ENCODE measurements at regions not wholly inside any gene's neighbourhood (a gene's known extent, or its start where the extent isn't known, plus 50 kb on each side); places are given as distances from the start of the nearest gene placed in this dataset.
"Not testable (repeated sequence)": the region's sequence is repeated elsewhere in the genome, so short reads cannot be mapped to it uniquely, and the experiment has no call there.

DNA sequence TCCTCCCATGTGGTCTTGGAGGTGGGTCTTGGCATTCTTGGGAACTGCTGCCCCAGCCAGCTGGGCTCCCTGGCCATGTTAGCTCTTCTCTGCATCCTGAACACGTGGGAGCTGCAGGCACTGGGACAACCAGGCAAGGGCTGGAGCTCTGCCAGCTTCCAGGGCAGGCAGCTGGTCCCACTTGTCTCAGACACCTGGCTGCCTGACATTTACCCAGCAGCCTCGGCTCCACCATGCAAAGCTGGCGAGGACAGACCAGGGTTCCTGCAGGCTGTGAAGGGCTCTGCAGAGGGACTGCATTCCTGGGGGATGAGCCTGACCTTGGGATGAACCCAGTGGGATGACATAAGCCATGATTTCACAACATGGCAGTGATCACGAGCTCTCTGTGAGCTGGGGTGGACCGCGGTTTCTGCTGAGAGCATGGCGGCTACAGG lies 99.0 kb upstream of the TSHZ3 start:
- DNase-seq = no peak

GRCh38 chr19:31449379-31449778 lies 100.1 kb upstream of the TSHZ3 start:
- DNase-seq = no peak

DNA sequence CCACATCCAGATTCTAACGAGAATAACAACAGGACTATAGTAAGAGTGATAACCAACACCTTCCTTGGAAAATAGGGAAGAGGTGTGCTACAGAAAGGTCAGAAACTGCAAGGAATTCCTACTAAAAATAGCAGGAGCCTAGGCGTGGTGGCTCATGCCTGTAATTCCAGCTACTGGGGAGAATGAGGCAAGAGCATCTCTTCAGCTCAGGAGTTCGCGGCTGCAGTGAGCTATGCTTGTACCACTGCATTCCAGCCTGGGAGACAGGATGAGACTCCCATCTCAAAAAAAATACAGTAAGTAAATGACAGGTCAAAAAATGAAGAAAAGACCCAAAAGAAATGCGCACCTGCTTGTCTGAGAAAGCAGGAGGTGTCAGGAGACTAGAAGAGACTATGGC lies 101.5 kb upstream of the TSHZ3 start:
- DNase-seq = no peak

DNA sequence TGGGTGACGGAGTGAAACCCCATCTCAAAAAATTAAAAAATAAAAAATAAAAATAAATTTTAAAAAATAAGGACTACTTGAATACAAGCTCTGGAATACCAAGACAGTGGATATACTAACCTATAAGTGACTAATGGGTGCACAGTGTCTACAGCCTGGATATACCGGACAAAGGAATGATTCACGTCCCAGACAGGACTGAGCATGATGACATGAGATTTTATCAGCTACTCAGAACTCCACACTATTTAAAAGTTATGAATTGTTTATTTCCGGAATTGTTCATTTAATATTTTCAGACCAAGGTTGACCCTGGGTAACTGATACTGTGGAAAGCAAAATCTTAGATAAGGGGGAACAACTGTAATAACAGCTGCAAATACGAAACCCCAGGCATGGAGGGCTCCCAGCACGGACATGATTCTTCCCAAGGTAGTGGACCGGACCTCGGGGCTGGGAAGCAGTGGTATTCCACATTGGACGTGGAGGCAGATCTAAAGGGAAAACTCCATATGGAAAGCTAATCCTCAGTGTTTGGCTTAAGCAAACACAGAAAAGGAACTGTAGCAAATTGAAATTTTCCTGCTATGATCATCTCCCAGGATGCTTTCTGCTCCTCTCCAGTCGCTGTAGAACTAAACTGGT lies 102.6 kb upstream of the TSHZ3 start:
- DNase-seq = no peak

DNA sequence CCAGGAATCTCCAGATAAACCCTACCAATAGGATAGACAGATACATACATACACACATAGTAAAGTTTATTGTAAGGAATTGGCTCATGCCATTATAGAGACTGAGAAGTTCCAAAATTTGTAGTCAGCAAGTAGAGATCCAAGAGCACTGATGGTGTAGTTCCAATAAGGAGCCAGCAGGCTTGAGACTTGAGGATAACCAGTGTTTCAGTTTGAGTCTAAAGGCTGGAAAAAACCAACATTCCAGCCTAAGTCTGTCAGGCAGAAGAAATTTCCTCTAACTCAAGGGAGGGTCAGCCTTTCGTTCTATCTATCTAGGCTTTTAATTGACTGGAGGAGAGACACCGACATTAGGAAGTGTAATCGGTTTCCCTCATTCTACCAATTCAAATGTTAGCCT lies 110.2 kb upstream of the TSHZ3 start:
- DNase-seq = no peak

GRCh38 chr19:31461814-31462539 lies 112.7 kb upstream of the TSHZ3 start:
- DNase-seq = no peak

GRCh38 chr19:31470229-31470939 lies 121.1 kb upstream of the TSHZ3 start:
- no peak for DNase-seq

DNA sequence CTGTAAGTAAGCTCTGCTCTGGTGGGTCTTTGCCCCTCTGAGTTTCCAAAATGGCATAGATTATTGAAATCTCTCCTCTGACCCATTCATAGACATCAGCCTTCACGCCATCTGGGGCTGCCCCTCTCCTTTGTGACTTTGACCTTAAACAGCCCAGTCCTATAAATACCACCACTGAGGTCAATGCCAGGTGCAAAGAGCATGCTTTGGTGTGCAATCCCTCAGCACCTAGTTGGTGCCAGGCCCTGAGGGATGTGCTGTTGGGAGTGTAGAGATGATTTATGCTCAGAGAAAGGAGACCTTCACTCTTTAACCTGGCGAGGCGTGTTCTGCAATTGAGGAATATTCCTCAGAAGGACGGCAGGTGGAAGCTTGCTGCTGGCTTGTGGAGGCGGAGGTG lies 121.7 kb upstream of the TSHZ3 start:
- no peak for DNase-seq

- DNase-seq = no peak
Observed at GRCh38 chr19:31478241-31478640, 129.0 kb upstream of the TSHZ3 start.

DNA sequence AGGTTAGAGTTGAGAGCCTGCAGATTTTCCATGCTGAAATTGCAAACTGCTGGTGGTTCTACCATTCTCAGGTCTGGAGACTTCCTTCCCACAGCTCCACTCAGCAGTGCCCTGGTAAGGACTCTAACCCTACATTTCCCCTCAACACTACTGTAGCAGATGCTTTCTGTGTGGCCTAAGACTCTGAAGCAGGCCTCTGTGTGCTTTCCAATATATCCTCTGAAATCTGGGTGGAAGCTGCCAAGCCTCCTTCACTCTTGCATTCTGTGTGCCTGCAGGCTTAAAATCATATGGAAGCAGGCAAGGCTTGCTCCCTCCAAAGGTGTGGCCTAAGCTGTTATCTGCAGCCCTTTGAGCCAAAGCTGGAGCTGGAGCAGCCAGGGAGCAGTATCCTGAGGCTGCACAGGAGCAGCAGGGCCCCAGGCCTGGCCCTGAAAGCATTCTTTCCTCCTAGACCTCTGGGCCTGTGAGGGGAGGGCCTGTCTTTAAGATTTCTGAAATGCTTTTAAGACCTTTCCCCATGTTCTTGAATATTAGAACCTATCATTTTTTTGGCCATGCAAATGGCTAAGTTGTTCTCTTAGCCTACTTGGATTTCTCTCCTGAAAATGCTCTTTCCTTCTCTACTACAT lies 134.1 kb upstream of the TSHZ3 start:
- DNase-seq = no peak

- not testable (repeated sequence) for DNase-seq
Observed at GRCh38 chr19:31484858-31485410, 135.7 kb upstream of the TSHZ3 start.

- DNase-seq = no peak
Observed at GRCh38 chr19:31485472-31485871, 136.2 kb upstream of the TSHZ3 start.

DNA sequence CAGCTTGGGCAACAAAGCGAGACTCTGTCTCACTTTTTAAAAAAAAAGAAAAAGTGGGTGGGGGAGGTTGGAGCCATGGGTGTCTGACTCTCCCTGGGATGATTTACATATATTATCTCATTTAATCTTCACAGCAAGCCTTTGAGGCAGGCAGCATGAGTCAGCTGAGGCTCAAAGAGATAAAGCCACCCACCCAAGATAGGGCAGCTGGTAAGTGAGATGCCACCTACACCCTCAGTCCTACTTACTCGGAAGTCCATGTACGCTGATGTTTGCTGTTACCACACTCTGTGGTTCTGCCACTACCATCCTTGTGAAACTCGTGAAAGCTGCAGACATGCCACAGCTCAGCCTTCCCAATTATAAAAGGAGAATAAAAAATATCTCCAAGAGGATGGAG lies 142.0 kb upstream of the TSHZ3 start:
- DNase-seq = no peak

- no peak for DNase-seq
Observed at GRCh38 chr19:31492050-31492449, 142.8 kb upstream of the TSHZ3 start.

DNA sequence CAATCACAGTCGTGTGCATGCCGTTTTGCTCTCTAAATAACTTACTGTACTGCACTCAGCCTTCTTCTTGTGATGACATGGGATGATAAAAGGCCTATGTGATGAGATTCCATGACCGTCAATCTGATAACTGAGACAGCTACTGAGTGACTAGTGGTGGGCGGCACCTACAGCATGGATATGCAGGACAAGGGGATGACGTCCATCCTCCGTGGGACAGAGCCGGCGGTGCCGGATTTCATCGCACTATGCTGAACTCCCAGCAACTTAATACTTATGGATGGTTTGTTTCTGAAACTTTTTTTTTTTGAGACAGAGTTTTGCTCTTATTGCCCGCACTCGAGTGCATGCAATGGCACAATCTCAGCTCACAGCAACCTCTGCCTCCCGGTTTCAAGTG lies 146.8 kb upstream of the TSHZ3 start:
- no peak for DNase-seq

- no peak for DNase-seq
Observed at GRCh38 chr19:31497709-31498108, 148.5 kb upstream of the TSHZ3 start.

DNA sequence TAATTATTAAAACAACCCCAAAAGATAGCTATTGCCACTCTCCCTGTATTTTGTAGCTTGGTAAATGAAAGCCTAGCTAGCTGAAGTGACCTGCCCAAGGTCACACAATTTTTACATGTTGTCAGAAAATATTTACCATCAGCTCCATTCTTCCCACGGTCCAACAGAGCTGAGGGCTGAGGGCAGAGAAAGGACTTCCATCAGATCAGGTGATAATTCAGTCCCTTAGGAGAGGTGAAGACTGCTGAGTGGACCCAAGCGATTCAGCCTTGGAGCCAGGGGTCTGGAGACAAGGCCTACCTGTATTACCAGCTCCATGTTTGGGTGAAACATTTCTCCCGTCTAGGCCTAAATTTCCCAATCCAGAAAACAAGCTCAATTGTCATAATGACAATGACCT lies 149.5 kb upstream of the TSHZ3 start:
- no peak for DNase-seq

DNA sequence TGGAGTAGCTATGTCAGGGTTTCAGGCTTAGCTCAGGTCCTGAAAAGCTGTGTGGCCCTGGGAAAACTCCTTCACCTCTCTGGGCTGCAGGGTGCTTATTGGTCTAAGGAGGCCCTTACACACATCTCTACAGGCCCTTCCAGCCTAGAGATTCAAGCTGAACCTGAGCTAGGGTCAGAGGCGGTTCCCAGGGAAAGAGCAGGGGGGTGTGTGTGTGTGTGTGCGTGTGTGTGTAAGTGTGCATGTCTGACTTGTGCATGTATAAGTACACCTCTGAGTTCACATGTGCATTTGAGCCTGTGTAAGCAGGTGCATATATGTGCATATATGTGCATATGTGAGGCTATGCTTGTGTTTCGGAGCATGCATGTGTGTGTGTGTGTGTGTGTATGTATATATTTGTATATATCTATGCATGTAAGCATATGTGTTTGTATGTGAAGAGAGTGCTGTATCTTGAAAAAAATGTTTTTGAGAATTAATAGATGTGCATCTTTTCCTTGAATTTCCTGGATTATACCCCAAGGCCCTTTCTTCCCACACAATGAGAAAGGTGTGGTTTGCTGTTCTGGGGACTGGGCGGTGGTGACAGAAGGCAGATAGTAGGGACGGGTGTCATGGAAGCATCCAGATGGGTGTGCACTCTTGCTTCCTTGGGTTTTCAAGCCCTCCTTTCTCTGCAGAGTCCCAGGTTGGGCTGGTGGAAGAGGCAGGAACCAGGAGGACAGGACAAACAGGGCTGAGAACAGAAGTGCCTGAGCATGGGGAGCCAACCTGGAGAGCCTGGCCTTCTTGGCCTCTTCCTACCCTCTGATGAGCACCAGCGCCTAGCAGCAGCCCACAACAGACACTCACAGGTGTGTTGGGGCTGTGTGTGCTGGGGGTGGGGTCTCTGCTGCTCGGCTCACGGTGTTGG lies 150.3 kb upstream of the TSHZ3 start:
- DNase-seq = no peak

- DNase-seq = no peak
Observed at GRCh38 chr19:31500197-31500830, 151.1 kb upstream of the TSHZ3 start.

GRCh38 chr19:31500946-31501345 lies 151.7 kb upstream of the TSHZ3 start:
- no peak for DNase-seq

DNA sequence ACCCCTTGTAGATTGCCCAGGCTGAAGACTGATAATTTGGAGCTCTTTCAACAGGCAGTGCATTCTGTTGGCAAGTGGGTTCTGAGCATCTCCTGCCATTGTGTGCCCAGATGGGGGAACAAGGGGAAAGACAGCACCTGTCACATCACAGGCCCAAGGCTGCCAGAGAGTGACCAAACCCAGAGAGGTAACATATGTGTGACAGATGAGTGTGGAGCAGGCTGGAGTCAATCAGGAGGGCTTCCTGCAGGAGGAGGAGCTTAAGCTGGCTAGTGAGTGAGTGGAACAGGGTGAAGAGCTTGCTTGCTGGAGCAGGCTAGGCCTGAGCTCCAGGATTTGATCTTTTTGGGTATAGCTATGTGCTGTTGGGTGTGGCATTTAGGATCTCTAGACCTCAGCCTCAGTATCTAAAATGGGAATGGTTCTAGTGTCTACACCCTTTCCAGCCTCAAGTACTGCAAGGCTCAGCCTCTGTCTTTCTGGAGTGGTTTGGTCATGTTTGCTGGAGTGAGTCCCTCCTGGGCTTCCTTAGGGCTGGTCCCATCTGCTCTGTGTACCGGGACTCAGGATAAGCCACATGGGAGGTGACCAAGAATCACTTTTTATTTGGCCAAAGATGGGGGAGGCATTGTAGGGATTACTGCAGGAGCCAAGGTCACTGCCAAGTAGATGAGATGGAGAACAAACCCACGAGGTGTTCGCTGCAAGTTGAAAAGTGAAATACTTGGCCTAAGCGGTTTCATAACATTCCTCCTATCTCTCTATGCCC lies 152.4 kb upstream of the TSHZ3 start:
- no peak for DNase-seq

Measured in activated CD4-positive, alpha-beta T cell treated with anti-CD3 and anti-CD28 coated beads for 4 hours (primary cell).